ENCODE measurements at regions not wholly inside any gene's neighbourhood (a gene's known extent, or its start where the extent isn't known, plus 50 kb on each side); places are given as distances from the start of the nearest gene placed in this dataset.

- TF ChIP-seq, protein P1, sequence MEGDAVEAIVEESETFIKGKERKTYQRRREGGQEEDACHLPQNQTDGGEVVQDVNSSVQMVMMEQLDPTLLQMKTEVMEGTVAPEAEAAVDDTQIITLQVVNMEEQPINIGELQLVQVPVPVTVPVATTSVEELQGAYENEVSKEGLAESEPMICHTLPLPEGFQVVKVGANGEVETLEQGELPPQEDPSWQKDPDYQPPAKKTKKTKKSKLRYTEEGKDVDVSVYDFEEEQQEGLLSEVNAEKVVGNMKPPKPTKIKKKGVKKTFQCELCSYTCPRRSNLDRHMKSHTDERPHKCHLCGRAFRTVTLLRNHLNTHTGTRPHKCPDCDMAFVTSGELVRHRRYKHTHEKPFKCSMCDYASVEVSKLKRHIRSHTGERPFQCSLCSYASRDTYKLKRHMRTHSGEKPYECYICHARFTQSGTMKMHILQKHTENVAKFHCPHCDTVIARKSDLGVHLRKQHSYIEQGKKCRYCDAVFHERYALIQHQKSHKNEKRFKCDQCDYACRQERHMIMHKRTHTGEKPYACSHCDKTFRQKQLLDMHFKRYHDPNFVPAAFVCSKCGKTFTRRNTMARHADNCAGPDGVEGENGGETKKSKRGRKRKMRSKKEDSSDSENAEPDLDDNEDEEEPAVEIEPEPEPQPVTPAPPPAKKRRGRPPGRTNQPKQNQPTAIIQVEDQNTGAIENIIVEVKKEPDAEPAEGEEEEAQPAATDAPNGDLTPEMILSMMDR (IDR thresholded peaks at IDR 0.05): no peak
- TF ChIP-seq RAD21 (conservative IDR thresholded peaks at IDR 0.05 in 1 of 2, IDR thresholded peaks at IDR 0.05 in 1 of 2) (no peak), POLR2A (IDR thresholded peaks at IDR 0.05; ENCODE audit: low read length) (no peak), SREBF2 (IDR thresholded peaks at IDR 0.05) (no peak), HOXA7 (CRISPR knock-in tag; IDR thresholded peaks at IDR 0.05) (no peak)
Observed at GRCh38 chr1:64320470-64320869, 117.0 kb downstream of the UBE2U start.
